ENCODE measurements at regions not wholly inside any gene's neighbourhood (a gene's known extent, or its start where the extent isn't known, plus 50 kb on each side); places are given as distances from the start of the nearest gene placed in this dataset.

DNA sequence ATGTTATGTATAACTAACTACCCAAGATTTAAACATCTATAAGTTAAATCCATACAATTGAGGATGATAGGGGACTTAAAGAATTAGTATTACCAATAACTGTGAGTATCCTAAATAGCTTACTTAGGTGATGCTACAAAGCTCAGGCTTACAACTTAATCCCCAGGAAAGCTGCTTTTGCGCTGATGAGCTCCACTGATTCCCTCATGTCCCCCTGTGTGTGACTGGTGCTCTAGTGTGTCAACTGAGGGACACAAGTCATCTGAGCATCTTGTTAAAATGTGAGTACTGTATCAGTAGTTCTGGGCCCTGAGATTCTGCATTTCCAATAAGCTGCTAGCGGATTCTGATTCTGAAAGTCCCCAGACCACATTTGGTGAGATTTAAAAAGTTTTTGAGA is 1458.8 kb downstream of the MRPL39 start:
- H3K4me3 Mint-ChIP-seq, result no peak overlapping the region
- ATAC-seq, result no peak

More for the DNA sequence above, 1458.8 kb downstream of the MRPL39 start:
- peaks cover 3% of the 10 kb centered on the region; the same call in 1 of the 3 replicates for H3K36me3 Mint-ChIP-seq (ENCODE audit: low read depth)
- H3K27ac ChIP-seq (ENCODE audit: low read depth), result no peak overlapping the region
- H3F3A ChIP-seq (replicated peaks; ENCODE audit: low read depth), result no peaks in the 10 kb centered on the region
- no peak overlapping the region for H3K4me2 ChIP-seq
- no peaks in the 10 kb centered on the region for H3K4me1 Mint-ChIP-seq
- H3K4me3 ChIP-seq, result no peak overlapping the region
- H3K4me1 ChIP-seq (ENCODE audit: insufficient read depth), result no peaks in the 10 kb centered on the region
- no peak overlapping the region for H2AFZ ChIP-seq
- no peaks in the 10 kb centered on the region for H4K20me1 ChIP-seq (replicated peaks; ENCODE audit: insufficient read depth)
- H3K36me3 ChIP-seq (ENCODE audit: insufficient read depth), result no peaks in the 10 kb centered on the region
- H3K27me3 Mint-ChIP-seq (ENCODE audit: insufficient read depth, low read depth, poor library complexity), result no peaks in the 10 kb centered on the region
- no peaks in the 10 kb centered on the region for H3K9me2 ChIP-seq (ENCODE audit: insufficient read depth)
- H3K27me3 ChIP-seq (ENCODE audit: insufficient read depth), result no peaks in the 10 kb centered on the region
- no peak overlapping the region for H3K27ac Mint-ChIP-seq
- TF ChIP-seq ZNF462 (CRISPR knock-in tag; IDR thresholded peaks at IDR 0.05) (no peak), STAT1 (IDR thresholded peaks at IDR 0.05; ENCODE audit: unreplicated experiment) (no peak), EZH2 (IDR thresholded peaks at IDR 0.05; ENCODE audit: low read depth, unreplicated experiment) (no peak)
- DNase-seq (ENCODE audit: low spot score), result no peak
- H3K79me2 ChIP-seq (replicated peaks; ENCODE audit: insufficient read depth), result no peaks in the 10 kb centered on the region
- peaks cover 58% of the 10 kb centered on the region for H3K9me3 Mint-ChIP-seq

Data from GM23338 (cell line).